GM23338 (cell line): ENCODE measurements at regions not wholly inside any gene's neighbourhood (a gene's known extent, or its start where the extent isn't known, plus 50 kb on each side); places are given as distances from the start of the nearest gene placed in this dataset.

ENCODE experiments used
- ATAC-seq: fragments of 200-7000 bp; cut with Tn5 transposase; 3 replicates; pipeline ENCODE4 v1.9.1; 2020
- DNase-seq: peaks from one replicate; pipeline ENCODE4 v3.0.0-alpha.2; 2015; ENCODE audit warnings: low spot score
- H2AFZ ChIP-seq: fragments of 200-600 bp; sonication (generic); 2 replicates; pipeline ENCODE4 v1.8.0; 2016; ENCODE audit warnings: antibody characterized with exemption, mild to moderate bottlenecking, moderate library complexity
- H3F3A ChIP-seq: fragments of 200-600 bp; sonication (generic); replicated peaks from 2 replicates; pipeline ENCODE4 v1.8.0; 2017; ENCODE audit warnings: antibody characterized with exemption, mixed run types, low read depth
- H3K27ac ChIP-seq: fragments of 200-600 bp; sonication (generic); 2 replicates; pipeline ENCODE4 v1.6.1; 2016; ENCODE audit warnings: low read depth
- H3K27me3 ChIP-seq: fragments of 200-600 bp; sonication (generic); 2 replicates; pipeline ENCODE4 v1.8.0; 2016; ENCODE audit warnings: mild to moderate bottlenecking, mixed run types, moderate library complexity; ENCODE audit not compliant: insufficient read depth
- H3K36me3 ChIP-seq: fragments of 200-600 bp; sonication (generic); 2 replicates; pipeline ENCODE4 v1.8.0; 2016; ENCODE audit warnings: mild to moderate bottlenecking; ENCODE audit not compliant: insufficient read depth
- H3K4me1 ChIP-seq: fragments of 200-600 bp; sonication (generic); 2 replicates; pipeline ENCODE4 v1.8.0; 2016; ENCODE audit warnings: mild to moderate bottlenecking, moderate library complexity; ENCODE audit not compliant: insufficient read depth
- H3K4me2 ChIP-seq: fragments of 200-600 bp; sonication (generic); 2 replicates; pipeline ENCODE4 v1.7.1; 2017; ENCODE audit warnings: mixed run types
- H3K4me3 ChIP-seq: fragments of 200-600 bp; sonication (generic); 2 replicates; pipeline ENCODE4 v1.6.1; 2016; ENCODE audit warnings: mixed run types
- H3K79me2 ChIP-seq: fragments of 200-600 bp; sonication (generic); replicated peaks from 2 replicates; pipeline ENCODE4 v1.8.0; 2017; ENCODE audit warnings: mild to moderate bottlenecking; ENCODE audit not compliant: insufficient read depth
- H3K9me2 ChIP-seq: fragments of 200-600 bp; sonication (generic); 2 replicates; pipeline ENCODE4 v1.8.0; 2017; ENCODE audit not compliant: insufficient read depth
- H4K20me1 ChIP-seq: fragments of 200-600 bp; sonication (generic); replicated peaks from 2 replicates; pipeline ENCODE4 v1.8.0; 2017; ENCODE audit warnings: mild to moderate bottlenecking; ENCODE audit not compliant: insufficient read depth
- H3K27ac Mint-ChIP-seq: 2 replicates; pipeline ENCODE4 v1.8.0; 2020; ENCODE audit warnings: inconsistent platforms, mild to moderate bottlenecking, moderate library complexity, mixed read lengths
- H3K27me3 Mint-ChIP-seq: 3 replicates; pipeline ENCODE4 v1.8.0; 2022; ENCODE audit warnings: low read depth, mild to moderate bottlenecking, moderate library complexity, mixed read lengths, inconsistent platforms; ENCODE audit not compliant: insufficient read depth, poor library complexity
- H3K36me3 Mint-ChIP-seq: 3 replicates; pipeline ENCODE4 v1.8.0; 2021; ENCODE audit warnings: low read depth, mild to moderate bottlenecking, inconsistent platforms, moderate library complexity, mixed read lengths
- H3K4me1 Mint-ChIP-seq: 3 replicates; pipeline ENCODE4 v1.8.0; 2020; ENCODE audit warnings: mild to moderate bottlenecking, inconsistent platforms, mixed read lengths
- H3K4me3 Mint-ChIP-seq: 3 replicates; pipeline ENCODE4 v1.8.0; 2021; ENCODE audit warnings: moderate library complexity, mild to moderate bottlenecking, inconsistent platforms, mixed read lengths
- H3K9me3 Mint-ChIP-seq: 3 replicates; pipeline ENCODE4 v1.8.0; 2020; ENCODE audit warnings: moderate library complexity, mild to moderate bottlenecking, inconsistent platforms, mixed read lengths
- CREB1 ChIP-seq: fragments of 250-450 bp; sonication (Bioruptor Pico); IDR thresholded peaks from 2 replicates; pipeline ENCODE4 v1.5.0; 2020; ENCODE audit warnings: low read depth, mild to moderate bottlenecking, moderate library complexity
- CTCF ChIP-seq, 2 experiments: fragments of 200-600 bp in 1 of 2; sonication (generic) in 1 of 2; conservative IDR thresholded peaks; 2 replicates each; pipeline versions ENCODE4 v1.5.1 to v1.6.1; 2016 to 2017; ENCODE audit warnings: antibody characterized with exemption in 2 of 2, low read depth in 2 of 2, mild to moderate bottlenecking in 2 of 2, moderate library complexity in 1 of 2
- EZH2 ChIP-seq: fragments of 200-600 bp; sonication (generic); IDR thresholded peaks from one replicate; pipeline ENCODE4 v1.8.0; 2017; ENCODE audit warnings: antibody characterized with exemption, mild to moderate bottlenecking, low read depth; ENCODE audit not compliant: unreplicated experiment
- EZH2phosphoT487 ChIP-seq: fragments of 200-600 bp; sonication (generic); IDR thresholded peaks from one replicate; pipeline ENCODE4 v1.8.1; 2018; ENCODE audit warnings: antibody characterized with exemption; ENCODE audit not compliant: unreplicated experiment
- NANOG ChIP-seq: IDR thresholded peaks from 2 replicates; pipeline ENCODE4 v1.6.1; 2016; ENCODE audit warnings: antibody characterized with exemption, borderline replicate concordance
- REST ChIP-seq: IDR thresholded peaks from one replicate; pipeline ENCODE4 v1.6.1; 2018; ENCODE audit warnings: antibody characterized with exemption; ENCODE audit not compliant: unreplicated experiment
- ZNF331 ChIP-seq: fragments of 250-450 bp; sonication (Bioruptor Pico); IDR thresholded peaks from 2 replicates; pipeline ENCODE4 v1.5.0; 2020; ENCODE audit warnings: low read depth, mild to moderate bottlenecking, moderate library complexity
- ZNF462 ChIP-seq: fragments of 250-450 bp; sonication (Bioruptor Pico); IDR thresholded peaks from 2 replicates; pipeline ENCODE4 v1.5.0; 2020; ENCODE audit warnings: mild to moderate bottlenecking, moderate library complexity

GRCh38 chr7:50228148-50228547 lies 76.4 kb upstream of the IKZF1 start:
- H3K27ac ChIP-seq = no peak overlapping the region
- no peaks in the 10 kb centered on the region for H3K9me2 ChIP-seq
- H2AFZ ChIP-seq = no peak overlapping the region
- no peak overlapping the region for H3K4me2 ChIP-seq
- Mint-ChIP-seq H3K4me1 (0 out of 3 replicates have a peak, but pooled peaks cover 2% of the 10 kb centered on the region), H3K9me3 (peaks cover 39% of the 10 kb centered on the region), H3K4me3 (no peak overlapping the region), H3K36me3 (peaks cover 15% of the 10 kb centered on the region; the same call in 2 of the 3 replicates), H3K27me3 (no peaks in the 10 kb centered on the region), H3K27ac (no peak overlapping the region)
- DNase-seq = no peak
- no peaks in the 10 kb centered on the region for H3K79me2 ChIP-seq
- H3K36me3 ChIP-seq = peaks cover 6% of the 10 kb centered on the region; the same call in 1 of the 2 replicates
- H3K27me3 ChIP-seq = no peaks in the 10 kb centered on the region
- no peak for TF ChIP-seq CREB1
- no peak for ATAC-seq
- no peaks in the 10 kb centered on the region for H3K4me1 ChIP-seq
- H4K20me1 ChIP-seq = no peaks in the 10 kb centered on the region
- H3F3A ChIP-seq = no peaks in the 10 kb centered on the region
- no peak overlapping the region for H3K4me3 ChIP-seq

- TF ChIP-seq EZH2phosphoT487 (no peak), NANOG (no peak), EZH2 (no peak), ZNF462 (CRISPR knock-in tag) (no peak), REST (no peak), CREB1 (no peak), CTCF (conservative IDR thresholded peaks at IDR 0.05; ENCODE audit: low read depth in 2 of 2) (no peak), ZNF331 (CRISPR knock-in tag) (no peak)
- H3K4me3 Mint-ChIP-seq = no peak overlapping the region
- Histone ChIP-seq H3K4me1 (no peaks in the 10 kb centered on the region), H3K4me3 (no peak overlapping the region), H3K4me2 (no peak overlapping the region), H3K9me2 (no peaks in the 10 kb centered on the region), H3F3A (no peaks in the 10 kb centered on the region), H3K27ac (no peak overlapping the region), H2AFZ (no peak overlapping the region), H3K79me2 (no peaks in the 10 kb centered on the region), H4K20me1 (no peaks in the 10 kb centered on the region), H3K27me3 (no peaks in the 10 kb centered on the region), H3K36me3 (peaks cover 6% of the 10 kb centered on the region; the same call in 1 of the 2 replicates)
- H3K36me3 Mint-ChIP-seq = peaks cover 15% of the 10 kb centered on the region; the same call in 2 of the 3 replicates
- H3K27ac Mint-ChIP-seq = no peak overlapping the region
- H3K4me1 Mint-ChIP-seq = 0 out of 3 replicates have a peak, but pooled peaks cover 2% of the 10 kb centered on the region
- no peak for ATAC-seq
- H3K27me3 Mint-ChIP-seq = no peaks in the 10 kb centered on the region
- DNase-seq = no peak
- peaks cover 35% of the 10 kb centered on the region for H3K9me3 Mint-ChIP-seq
These were observed 76.8 kb upstream of the IKZF1 start for GRCh38 chr7:50227726-50228125.
